ENCODE measurements at regions not wholly inside any gene's neighbourhood (a gene's known extent, or its start where the extent isn't known, plus 50 kb on each side); places are given as distances from the start of the nearest gene placed in this dataset.

DNA sequence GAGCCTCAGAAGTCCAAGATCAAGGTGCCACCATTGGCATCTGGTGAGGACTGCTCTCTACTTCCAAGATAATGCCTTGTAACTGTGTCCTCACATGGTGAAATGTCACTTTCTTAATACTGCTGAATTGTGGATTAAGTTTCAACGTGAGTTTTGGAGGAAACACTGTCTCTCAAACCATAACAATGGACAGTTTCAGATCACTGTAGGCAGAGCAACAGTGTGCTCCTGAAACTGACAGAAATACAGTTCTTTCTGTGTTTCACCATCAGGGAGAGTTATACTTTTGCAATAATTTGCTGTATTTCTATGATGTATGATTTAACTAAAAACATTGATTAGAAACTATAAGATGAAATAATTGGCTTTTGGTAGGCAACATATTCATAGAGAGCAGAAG is 1780.5 kb upstream of the CDH6 start:
- no peak for ATAC-seq
- no peak for TF ChIP-seq POLR2A (IDR thresholded peaks at IDR 0.05)
- TF ChIP-seq, protein P1, sequence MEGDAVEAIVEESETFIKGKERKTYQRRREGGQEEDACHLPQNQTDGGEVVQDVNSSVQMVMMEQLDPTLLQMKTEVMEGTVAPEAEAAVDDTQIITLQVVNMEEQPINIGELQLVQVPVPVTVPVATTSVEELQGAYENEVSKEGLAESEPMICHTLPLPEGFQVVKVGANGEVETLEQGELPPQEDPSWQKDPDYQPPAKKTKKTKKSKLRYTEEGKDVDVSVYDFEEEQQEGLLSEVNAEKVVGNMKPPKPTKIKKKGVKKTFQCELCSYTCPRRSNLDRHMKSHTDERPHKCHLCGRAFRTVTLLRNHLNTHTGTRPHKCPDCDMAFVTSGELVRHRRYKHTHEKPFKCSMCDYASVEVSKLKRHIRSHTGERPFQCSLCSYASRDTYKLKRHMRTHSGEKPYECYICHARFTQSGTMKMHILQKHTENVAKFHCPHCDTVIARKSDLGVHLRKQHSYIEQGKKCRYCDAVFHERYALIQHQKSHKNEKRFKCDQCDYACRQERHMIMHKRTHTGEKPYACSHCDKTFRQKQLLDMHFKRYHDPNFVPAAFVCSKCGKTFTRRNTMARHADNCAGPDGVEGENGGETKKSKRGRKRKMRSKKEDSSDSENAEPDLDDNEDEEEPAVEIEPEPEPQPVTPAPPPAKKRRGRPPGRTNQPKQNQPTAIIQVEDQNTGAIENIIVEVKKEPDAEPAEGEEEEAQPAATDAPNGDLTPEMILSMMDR (IDR thresholded peaks at IDR 0.05), result no peak
- H3K36me3 ChIP-seq (replicated peaks in 1 of 2; ENCODE audit: insufficient read depth in 1 of 2, low read depth in 2 of 2), result no peaks in the 10 kb centered on the region
- no peak overlapping the region for H3K27ac ChIP-seq
- WGBS, 2 donors, result 27 to 30% methylated on average over 1 of the region's 1 CpG
- DNase-seq, result no peak
- H3K4me1 ChIP-seq, result no peaks in the 10 kb centered on the region
- intact Hi-C loops (cut with DNase I), result no loop called here
- no peaks in the 10 kb centered on the region for H3K9me3 ChIP-seq
- no peak overlapping the region for H3K4me3 ChIP-seq
- H3K27me3 ChIP-seq, result no peaks in the 10 kb centered on the region

DNA sequence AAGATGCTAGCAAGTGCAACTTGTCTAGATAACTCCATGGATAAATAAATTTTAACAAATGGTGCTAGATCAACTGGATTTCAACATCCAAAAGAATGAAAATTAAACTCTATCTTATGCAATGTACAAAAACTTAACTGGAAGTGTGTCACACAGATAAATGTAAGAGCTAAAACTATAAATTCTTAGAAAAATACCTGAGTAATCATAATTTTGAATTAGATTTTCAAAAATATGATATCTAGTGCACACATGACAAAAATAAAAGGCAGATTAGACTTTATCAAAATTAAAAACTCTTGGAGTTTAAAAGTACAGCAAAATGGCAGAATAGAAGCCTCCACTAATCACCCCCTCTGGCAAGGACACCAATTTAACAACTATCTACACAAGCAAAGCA is 1791.2 kb upstream of the CDH6 start:
- H3K36me3 ChIP-seq (replicated peaks in 1 of 2; ENCODE audit: insufficient read depth in 1 of 2, low read depth in 2 of 2), result no peaks in the 10 kb centered on the region
- H3K27me3 ChIP-seq, result no peaks in the 10 kb centered on the region
- no peak overlapping the region for H3K27ac ChIP-seq
- H3K4me3 ChIP-seq, result no peak overlapping the region
- no peak for ATAC-seq
- DNase-seq, result no peak
- TF ChIP-seq, protein P1 (IDR thresholded peaks at IDR 0.05), result no peak
- TF ChIP-seq POLR2A (IDR thresholded peaks at IDR 0.05), result no peak
- no peaks in the 10 kb centered on the region for H3K9me3 ChIP-seq
- intact Hi-C loops (cut with DNase I), result no loop called here
- no peaks in the 10 kb centered on the region for H3K4me1 ChIP-seq

- H3K4me3 ChIP-seq, result no peak overlapping the region
- no peaks in the 10 kb centered on the region for H3K36me3 ChIP-seq (replicated peaks in 1 of 2; ENCODE audit: insufficient read depth in 1 of 2, low read depth in 2 of 2)
- DNase-seq (no peak), ATAC-seq (no peak)
- H3K9me3 ChIP-seq, result no peaks in the 10 kb centered on the region
- H3K4me1 ChIP-seq, result no peaks in the 10 kb centered on the region
- H3K27ac ChIP-seq, result no peak overlapping the region
- WGBS, 2 donors, result 77 to 83% methylated on average over 7 of the region's 7 CpGs
- intact Hi-C loops (cut with DNase I), result no loop called here
- no peak for TF ChIP-seq POLR2A (IDR thresholded peaks at IDR 0.05)
- TF ChIP-seq, protein P1 (IDR thresholded peaks at IDR 0.05), result no peak
- no peaks in the 10 kb centered on the region for H3K27me3 ChIP-seq
These were observed 1803.5 kb upstream of the CDH6 start for GRCh38 chr5:29389993-29390392.

GRCh38 chr5:29387384-29387783 is 1806.1 kb upstream of the CDH6 start:
- ATAC-seq (no peak), DNase-seq (no peak)
- Histone ChIP-seq H3K9me3 (no peaks in the 10 kb centered on the region), H3K4me1 (no peaks in the 10 kb centered on the region), H3K4me3 (no peak overlapping the region), H3K27me3 (no peaks in the 10 kb centered on the region), H3K27ac (no peak overlapping the region), H3K36me3 (replicated peaks in 1 of 2; ENCODE audit: insufficient read depth in 1 of 2, low read depth in 2 of 2) (no peaks in the 10 kb centered on the region)
- WGBS, 2 donors, result 19 to 40% methylated on average over 1 of the region's 1 CpG
- TF ChIP-seq, protein P1 (IDR thresholded peaks at IDR 0.05), result no peak
- TF ChIP-seq POLR2A (IDR thresholded peaks at IDR 0.05), result no peak
- intact Hi-C loops (cut with DNase I), result no loop called here

DNA sequence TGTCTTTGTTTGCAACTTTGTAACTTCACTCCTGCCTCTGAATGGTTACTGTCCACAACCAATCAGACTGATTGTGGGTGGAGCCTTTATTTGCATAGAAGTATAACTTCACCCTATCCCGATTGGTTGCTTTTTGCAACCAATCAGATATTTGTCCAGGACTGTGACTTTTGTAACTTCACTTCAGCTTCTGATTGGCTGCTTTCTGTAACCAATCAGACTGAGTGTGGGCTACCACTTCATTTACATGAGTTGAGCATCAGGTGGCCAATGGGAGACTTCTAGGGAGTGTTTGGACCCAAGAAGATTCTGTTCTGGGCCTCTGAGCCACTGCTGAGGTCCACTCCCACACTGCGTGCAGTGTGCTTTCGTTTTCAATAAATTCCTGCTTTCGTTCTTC is 1810.7 kb upstream of the CDH6 start:
- Histone ChIP-seq H3K36me3 (replicated peaks in 1 of 2; ENCODE audit: insufficient read depth in 1 of 2, low read depth in 2 of 2) (no peaks in the 10 kb centered on the region), H3K9me3 (no peaks in the 10 kb centered on the region), H3K27ac (no peak overlapping the region), H3K4me1 (no peaks in the 10 kb centered on the region), H3K4me3 (no peak overlapping the region), H3K27me3 (no peaks in the 10 kb centered on the region)
- 57 to 66% methylated on average over 4 of the region's 4 CpGs for WGBS, 2 donors
- intact Hi-C loops (cut with DNase I), result no loop called here
- TF ChIP-seq POLR2A (IDR thresholded peaks at IDR 0.05), result no peak
- TF ChIP-seq, protein P1 (IDR thresholded peaks at IDR 0.05), result no peak
- ATAC-seq (no peak), DNase-seq (no peak)

All from body of pancreas (tissue), 4 donors.